ENCODE measurements at regions not wholly inside any gene's neighbourhood (a gene's known extent, or its start where the extent isn't known, plus 50 kb on each side); places are given as distances from the start of the nearest gene placed in this dataset.

DNA sequence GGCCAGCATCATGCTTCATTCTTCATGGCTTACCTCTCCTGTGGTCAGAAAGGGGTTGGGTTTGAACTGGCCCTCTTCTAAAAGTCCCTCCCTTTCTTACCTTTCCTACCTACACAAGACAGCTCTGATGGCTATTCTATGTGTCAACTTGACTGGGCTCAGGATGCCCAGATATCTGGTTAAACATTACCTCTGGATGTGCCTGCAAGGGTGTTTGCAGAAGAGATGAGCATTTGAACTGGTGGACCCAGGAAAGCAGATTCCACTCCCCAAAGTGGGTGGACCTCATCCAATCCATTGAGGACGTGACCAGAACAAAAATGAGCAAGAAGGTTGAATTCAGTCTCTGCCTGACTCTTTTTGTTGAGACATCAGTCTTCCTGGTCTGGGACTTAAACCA, 79.0 kb upstream of the TCF7L2 start:
- no peak for DNase-seq (ENCODE audit: low read depth in 2 of 2)

DNA sequence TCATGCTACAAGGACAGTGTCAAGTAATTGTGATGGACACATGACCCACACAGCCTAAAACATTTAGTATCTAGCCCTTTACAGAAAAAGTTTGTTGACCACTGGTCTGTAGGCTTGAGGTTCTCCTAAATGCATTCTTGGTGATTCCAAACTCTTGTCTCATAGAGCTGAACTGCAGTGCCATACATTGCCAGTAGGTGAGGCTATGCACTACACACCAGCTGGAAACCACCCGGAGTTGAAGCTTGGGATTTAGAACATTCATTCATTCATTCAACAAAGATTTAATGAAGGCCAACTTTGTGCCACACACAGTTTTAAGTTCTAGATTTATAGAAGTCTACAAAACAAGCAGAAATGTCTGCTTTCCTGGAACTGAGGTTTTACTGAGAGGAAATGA, 77.3 kb upstream of the TCF7L2 start:
- no peak for DNase-seq (ENCODE audit: low read depth in 2 of 2)

DNA sequence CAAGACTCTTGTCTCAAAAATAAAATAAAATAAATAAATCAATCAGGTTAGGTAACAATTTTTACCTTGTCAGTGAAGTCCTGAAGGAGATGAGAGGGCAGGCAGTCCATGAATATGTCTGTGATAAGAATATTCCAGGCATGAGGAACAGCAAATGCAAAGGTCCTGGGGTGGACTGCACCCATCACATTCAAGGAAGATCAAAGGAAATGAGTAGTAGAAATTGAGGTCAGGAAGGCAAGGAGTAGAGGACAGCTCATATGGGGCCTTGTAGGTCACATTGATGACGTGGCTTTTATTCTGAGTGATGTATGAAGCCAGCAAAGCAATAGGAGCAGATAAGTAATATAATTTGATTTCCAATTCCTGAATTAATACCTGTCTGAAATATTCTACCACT, 76.5 kb upstream of the TCF7L2 start:
- no peak for DNase-seq (ENCODE audit: low read depth in 2 of 2)

DNA sequence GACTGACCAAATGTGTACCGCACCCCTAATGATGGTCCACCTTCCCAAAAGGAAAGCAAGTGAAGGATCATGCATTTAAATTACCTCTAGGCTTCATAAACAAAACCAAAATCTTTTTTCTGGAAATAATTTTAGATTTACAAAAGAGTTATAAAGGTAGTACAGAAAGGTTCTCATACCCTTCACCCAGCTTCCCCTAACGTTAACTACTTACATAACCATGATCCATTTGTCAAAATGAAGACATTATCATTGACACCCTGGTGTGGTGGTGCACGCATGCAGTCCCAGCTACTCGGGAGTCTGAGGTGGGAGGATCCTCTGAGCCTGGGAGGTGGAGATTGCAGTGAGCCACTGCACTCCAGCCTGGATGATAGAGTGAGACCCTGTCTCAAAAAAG, 75.1 kb upstream of the TCF7L2 start:
- DNase-seq (ENCODE audit: low read depth in 2 of 2), result no peak

DNA sequence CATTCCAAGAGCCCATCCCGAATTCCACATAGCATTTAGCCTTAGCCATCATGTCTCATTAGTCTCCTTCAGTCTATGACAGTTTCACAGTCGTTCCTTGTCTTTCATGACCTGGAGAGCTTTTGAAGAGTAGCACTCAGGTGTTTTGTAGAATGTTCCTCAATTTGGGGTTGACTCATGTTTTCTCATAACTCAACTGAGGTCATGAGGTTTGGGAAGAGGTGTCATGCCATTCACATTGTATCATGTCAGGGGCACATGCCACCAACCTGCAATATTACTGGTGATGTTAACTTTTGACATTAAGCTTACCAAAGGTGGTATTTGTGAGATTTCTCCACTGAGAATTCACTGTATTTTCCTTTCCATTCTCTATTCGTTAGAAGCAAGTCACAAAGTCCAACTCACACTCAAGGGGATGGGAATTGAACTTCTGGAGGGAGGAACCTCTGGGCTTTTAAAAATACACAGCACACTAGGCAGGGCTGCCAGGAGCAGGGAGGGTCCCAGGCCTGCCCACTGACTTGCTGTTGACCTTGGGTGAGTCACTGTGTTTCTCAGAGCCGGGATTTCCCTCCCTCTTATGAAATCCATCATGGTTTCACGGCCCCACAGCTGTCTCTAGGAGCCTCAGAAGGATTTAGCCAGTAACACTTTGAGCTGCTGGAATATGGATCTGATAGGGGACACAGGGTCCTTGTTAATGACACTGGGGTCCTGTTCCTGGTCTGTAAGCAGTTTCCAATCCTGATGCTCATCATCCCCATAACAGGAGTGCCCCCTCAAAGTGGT, 74.4 kb upstream of the TCF7L2 start:
- DNase-seq (ENCODE audit: low read depth in 2 of 2), result peak; percentile 6

DNA sequence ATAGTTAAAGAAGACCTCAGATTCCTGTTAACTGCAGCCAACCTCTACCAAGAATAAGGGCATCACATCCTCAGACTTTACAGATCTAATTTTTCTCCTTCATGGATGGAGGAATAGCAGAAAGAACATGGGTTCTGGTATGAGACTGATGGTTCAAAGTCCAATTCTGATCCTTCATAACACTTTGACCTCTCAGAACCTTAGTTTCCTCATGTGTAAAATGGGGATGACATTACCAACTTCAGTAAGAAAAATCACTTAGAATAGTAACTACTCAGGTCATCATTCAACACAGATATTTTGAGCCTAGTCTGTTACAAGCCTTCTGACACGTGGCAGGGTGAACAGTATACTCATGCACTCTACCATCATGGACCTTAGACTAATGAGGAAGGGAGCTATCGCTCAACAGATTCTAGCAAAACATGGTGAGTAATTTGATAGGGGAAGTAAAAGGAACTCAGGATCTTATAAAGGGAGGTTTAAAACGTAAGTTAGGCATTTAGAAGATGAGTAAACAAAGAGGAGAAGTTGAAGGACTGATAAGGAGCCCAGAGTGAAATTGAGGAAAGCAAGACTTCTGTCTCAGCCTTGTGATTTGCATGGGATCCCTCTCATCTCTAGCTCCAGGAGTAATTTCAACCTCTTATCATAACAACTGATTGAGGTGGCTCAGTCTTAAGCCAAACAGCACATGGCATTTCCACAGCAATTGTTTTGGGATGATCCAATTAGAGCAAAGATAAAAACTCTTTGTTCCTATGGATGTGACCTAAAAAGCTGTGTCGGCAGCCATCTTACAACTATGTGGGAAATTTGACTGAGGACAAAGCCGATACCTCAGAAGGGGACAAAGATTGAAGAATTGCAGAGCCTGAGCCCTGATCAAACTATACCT, 69.2 kb upstream of the TCF7L2 start:
- no peak for DNase-seq (ENCODE audit: low read depth in 2 of 2)

DNA sequence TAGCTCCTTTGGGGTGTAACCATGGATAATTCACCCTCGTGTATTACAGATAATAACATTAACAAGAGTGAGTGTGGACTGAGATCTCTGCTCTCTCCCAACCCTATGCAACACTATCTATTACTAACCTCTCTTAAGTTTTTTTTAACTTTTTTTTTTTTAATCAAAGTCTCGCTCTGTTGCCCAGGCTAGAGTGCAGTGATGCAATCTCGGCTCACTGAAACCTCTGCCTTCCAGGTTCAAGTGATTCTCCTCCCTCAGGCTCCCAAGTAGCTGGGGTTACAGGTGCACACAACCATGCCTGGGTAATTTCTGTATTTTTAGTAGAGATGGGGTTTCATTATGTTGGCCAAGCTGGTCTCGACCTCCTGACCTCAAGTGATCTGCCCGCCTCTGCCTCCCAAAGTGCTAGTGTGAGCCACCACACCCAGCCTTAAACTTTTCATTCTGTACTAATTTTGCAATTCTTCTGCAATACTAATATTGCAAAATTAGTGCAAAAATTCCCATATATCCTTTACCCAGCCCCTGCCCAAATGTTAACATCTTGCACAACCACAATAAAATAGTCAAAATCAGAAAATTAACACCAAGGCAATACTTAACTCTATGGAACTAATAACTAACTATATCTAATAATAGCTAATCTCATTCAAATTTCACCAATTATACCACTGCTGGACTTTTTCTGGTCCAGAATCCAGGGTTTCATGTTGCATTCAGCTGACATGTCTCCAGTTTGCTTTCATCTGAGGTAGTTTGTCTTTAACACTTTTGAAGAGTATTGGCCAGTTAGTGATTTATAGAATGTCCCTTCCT, 66.5 kb upstream of the TCF7L2 start:
- DNase-seq (ENCODE audit: low read depth in 2 of 2), result no peak

DNA sequence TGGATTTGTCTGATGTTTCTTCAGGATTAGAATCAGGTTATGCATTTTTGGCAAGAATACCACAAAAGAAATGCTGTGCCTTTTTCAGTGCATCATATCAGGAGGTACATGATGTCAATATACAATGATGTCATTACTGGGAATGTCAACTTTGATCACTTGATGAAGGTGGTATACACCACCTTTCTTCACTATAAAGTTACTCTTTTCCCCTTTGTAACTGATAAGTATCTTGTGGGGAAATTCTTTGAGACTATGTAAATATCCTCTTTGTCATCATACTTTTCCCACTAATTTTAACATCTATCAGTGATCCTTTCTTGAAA, 65.9 kb upstream of the TCF7L2 start:
- no peak for DNase-seq (ENCODE audit: low read depth in 2 of 2)

DNA sequence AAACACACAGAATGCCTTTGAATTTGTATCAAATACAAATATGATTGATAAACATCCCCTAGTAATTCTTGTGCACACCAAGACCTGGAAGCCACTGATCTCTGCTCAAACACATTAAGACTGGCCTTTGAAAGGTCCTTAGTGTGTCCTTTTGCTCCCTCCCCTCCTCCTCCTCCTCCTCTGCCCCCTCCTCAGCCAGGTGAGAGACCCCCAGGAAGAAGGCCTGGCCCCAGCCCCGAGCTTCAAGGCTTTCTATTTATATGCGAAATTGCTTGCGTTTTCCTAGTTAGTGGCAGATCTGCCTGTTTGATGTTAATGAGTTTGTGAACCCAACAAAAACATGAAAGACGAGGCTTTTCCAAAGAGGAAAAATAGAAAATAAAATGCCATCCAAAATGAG, 63.6 kb upstream of the TCF7L2 start:
- no peak for DNase-seq (ENCODE audit: low read depth in 2 of 2)

DNA sequence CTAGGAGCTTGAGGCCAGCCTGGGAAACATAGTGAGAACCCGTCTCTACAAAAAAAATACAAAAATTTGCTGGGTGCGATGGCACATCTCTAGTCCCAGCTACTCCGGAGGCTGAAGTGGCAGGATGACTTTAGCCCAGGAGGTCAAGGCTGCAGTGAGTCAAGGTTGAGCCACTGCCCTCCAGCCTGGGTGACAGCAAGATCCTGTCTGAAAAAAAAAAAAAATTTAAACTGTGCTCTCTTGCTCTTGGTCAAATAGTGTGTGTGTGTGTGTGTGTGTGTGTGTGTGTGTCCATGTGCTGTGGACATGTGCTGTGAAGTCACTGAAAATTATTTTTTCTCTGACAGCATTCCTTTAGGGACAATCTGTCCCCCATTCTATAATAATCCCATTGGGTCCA, 62.1 kb upstream of the TCF7L2 start:
- no peak for DNase-seq (ENCODE audit: low read depth in 2 of 2)

DNA sequence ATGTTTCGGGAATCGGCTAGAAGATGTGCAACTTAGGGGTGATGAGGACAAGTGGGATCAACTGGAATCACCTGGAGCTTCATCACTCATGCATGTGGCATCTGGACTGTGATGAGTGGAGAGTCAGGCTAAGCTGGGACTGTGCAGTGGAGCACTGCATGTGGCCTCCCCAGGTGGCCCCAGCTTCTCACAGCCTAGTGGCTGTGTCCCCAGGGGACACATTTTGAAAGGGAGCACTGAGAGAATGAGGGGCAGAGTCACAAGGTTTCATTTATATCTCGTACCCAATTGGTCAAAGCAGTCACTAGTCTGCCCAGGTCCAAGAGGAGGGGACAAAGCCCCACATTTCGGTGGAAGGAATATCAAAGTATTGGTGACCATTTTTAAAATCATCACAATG, 54.8 kb upstream of the TCF7L2 start:
- DNase-seq (ENCODE audit: low read depth in 2 of 2), result no peak

DNA sequence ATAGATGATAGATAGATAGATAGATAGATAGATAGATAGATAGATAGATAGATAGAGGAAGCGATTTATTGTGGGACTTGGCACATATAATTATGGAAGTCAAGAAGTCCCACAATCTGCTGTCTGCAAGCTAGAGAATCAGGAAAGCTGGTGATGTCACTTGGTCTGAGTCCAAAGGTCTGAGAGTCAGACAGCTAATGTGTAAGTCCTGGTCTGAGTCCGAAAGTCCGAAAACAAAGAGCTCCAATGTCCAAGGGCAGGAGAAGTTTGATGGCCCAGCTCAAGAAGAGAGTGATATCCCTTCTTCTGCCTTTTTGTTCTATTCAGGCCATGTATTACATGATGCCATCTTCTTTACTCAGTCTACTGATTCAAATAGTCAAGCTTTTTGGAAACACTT, 53.8 kb upstream of the TCF7L2 start:
- DNase-seq (ENCODE audit: low read depth in 2 of 2), result no peak

DNA sequence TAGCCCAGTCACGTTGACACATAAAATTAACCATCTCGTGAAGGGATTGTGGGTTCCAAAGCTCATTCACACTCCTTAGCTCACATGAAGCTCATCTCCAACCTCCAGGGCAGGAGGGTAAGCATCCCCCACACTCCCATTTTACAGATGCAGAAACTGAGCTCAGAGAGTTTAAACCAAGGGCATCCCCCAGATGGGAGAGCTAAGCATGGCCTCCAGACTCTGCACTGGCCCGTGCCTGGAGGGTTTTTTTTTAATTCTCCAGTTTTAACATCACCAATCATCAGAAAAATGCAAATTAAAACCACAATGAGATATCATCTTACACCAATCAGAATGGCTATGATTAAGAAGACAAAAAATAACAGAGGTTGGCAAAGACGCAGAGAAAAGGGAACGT, 53.3 kb upstream of the TCF7L2 start:
- DNase-seq (ENCODE audit: low read depth in 2 of 2), result no peak

DNA sequence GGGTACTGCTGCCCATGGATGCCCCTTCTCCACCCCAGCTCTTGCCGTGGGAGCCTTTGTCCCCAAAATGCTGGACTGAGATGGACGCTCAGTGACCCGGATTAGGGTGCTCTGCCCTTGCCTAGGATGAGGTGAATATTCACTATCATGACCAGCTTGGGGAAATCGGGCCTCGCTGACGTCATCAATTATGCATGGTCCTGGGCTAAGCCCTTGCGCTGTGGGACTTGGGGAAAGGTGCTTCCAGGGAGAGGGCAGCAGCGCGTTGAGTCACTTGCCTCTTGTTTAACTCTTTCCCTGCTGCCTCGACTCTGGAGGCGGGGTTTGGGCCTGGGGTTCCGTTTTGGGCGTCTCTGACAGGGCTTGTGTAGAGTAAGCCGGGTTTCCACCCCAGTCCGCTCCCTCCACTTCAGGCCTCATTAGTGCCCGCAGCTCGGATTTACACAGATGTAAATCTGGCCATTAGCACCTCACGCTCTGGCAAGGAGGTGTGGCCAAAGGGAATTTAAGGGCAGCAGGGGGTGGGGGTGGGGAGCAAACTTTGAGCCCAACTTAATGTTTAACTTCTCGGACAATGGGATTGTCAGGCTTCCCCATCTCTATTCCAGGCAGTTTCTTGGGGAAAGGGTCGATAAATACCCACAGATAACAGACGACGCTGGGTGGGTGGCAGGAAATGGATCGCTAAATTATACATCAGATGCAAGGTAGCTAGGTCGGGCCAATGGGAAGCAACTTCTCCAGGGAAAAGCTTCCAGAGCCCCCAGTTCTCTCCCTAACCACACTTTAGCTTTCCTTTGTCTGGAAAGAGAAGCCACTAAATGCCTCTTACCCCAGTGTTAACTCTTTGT, 51.3 kb upstream of the TCF7L2 start:
- DNase-seq (ENCODE audit: low read depth in 2 of 2), result no peak

DNA sequence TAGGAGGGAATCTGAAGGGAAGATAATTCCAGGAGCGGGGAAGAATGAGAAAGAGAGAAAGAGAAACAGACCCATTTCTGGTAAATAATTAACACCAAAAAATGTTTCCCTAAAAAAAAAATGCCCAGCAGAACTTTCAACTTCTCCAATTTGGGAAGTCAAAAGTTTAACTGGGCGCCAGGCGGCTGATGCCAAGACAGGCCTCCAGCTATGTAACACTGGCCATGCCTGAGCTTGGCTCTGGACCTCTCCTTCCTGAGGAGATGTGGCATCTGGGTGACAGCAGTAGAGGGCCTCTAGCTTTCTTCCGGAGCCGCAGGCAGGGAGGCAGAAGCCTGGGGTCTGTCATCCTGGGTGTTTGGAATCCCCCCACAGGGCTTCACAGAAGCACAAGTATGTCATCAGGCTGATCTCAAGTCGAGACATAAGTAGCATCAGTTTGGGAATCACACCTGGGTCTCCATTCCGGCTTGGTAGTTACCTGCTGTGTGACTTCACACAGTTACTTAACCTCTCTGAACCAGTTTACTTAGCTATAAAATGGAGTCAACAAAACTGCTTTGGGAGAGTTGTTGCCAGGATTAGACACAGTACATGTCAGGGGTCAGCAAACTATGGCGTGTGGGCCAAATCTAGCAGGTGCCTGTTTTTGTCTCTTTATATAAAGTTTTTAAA, 50.5 kb upstream of the TCF7L2 start:
- DNase-seq (ENCODE audit: low read depth in 2 of 2), result no peak
